GM18511 (cell line): ENCODE measurements at regions not wholly inside any gene's neighbourhood (a gene's known extent, or its start where the extent isn't known, plus 50 kb on each side); places are given as distances from the start of the nearest gene placed in this dataset.

ENCODE experiments used
- ATAC-seq: cut with Tn5 transposase; IDR thresholded peaks from one replicate; pipeline ENCODE4 v1.9.1; 2021; ENCODE audit warnings: mild to moderate bottlenecking, moderate library complexity; ENCODE audit not compliant: unreplicated experiment

DNA sequence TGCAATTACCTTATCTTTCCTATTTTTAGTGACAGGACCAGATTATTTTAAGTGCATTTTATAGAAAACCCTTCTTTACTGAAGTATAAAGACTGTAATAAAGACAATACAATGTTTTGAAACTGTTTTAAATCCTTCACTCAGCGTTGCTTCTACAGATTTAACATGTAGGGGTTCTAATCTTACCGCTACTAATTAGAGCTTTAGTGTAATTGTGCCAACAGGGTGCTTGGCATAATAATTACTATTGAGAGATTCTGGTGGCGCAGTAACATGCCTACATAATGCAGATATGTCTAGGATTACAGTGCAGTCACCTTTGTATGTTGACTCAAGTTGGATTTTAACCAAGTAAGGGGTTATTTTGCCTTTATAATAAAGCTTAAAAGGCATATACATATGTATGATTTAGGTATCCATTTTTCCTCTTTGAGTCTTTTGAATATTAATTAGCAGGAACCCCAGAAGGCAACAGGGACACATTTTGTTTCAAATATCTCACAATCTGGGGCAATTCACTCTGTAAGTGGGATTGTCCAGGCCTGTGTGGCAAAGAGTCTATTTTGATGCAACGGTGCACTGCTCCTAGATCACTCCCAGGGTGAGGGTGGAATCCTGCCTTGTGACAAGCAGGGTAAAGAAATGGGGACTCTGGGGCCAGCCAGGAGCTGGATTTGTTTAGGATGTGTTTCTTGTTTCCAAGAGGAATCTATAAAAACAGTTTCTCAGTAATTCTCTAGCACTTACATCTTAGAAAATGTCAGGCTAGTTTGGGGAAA is 604.7 kb upstream of the SALL1 start:
- no peak for ATAC-seq

DNA sequence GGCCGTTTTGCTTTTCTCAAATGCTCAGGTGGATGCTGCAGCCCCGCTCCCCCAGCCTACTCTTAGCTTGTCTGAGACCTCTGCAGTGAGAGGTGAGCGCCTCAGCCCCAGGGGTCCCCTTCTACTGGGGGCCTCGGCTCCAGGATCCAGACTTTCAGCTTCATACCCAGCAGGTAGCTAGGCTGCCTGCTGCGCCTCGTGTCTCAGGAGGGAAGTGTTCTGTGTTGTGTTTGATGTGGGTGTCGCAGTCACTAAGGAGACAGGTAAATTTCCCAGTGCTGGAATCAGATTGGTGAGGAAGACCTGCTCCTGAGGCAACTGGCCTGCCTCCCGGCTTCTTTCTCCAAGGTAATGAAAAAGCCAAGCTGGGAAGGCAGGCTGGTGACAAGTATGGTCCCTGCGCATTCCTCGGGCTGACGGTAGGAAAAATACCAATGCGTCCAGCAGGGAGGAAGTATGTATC is 604.0 kb upstream of the SALL1 start:
- ATAC-seq = no peak

DNA sequence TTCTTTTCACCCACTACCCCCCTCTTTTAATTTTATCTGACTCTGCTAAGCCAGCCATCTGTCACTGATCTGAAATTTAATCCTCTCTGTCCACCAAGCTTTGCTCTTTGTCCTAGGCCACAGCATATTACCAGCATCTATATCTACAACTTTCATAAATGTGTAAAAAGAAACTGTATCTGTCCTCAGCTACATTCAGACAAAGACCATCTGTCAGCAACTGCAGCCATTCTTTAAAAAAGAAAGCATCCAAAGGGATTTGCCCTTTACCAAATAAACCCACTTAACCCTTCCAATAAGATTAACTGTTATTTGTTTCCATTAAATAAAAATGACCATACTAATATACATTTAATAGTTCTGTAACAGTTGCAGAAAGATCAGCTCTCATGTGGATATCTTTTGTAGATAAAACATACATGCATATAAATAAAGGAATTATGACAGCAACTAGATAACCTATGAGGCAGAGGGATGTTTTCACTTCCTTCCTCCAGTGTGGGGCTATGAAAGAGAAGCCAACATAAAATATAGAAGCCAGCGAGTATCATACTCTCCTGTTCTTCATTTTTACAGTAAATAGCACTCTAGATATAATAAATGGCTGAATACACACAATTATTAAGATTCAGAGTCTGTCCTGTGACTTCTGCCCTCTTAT is 602.5 kb upstream of the SALL1 start:
- no peak for ATAC-seq

DNA sequence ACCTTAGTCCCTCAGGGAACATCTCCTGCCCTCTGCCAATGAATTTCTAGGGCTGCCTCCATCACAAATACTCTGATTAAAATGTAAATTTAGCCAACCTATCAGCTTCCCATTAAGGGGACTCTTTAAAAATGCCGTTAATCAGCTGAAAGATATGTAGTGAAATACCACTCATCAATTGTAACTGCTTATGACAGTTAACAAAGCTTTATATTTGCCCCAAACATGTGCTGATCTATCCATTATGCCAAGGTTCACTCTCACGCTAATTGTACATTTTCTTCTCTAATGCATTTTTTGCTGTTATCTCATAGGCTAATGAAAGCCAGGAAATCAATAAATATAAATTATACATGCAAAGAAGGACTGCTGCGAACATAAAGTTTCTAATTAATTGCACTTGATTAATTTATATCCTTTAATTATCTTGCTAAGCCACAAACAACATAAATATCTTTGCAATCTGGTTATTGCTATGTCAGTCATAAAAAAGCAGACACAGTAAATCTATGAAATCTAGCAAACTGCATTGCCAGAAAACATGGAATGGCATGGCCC is 601.4 kb upstream of the SALL1 start:
- no peak for ATAC-seq

DNA sequence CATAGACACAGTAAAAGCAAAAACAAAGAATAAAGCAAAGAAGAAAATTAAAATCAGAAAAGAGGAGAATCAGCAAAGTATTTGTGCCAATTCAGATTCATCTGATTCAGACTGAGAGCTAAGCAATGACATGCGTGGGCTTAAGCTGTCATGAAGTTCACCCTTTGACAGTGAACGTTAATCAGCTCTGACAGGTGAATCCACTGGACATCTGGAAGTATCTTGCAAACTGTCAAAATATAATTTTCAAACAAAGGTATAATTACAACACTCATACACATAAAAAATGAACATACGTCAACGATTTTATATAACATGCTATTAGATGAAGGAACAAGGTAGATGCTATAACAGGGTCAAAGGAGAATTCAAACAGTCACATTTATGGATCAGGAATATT is 596.3 kb upstream of the SALL1 start:
- ATAC-seq = no peak

DNA sequence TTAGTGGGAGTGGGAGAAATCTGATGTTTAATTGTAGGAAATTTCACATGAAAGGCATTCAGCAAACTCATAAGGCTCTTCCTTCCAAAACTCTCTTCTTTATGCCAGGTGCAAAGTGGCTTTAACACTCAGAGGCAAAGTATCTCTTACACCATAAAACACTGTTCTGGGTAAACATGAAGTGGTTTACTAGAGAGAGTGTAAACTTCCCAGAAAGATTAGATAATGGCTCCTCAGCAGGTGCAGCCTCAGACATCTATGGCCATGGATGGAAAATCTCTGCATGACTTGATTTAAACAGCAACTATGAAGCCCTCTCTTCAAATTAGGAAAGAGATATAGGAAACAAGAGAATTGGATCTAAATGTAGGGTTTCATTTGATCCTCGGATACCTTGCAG is 583.1 kb upstream of the SALL1 start:
- ATAC-seq = no peak

DNA sequence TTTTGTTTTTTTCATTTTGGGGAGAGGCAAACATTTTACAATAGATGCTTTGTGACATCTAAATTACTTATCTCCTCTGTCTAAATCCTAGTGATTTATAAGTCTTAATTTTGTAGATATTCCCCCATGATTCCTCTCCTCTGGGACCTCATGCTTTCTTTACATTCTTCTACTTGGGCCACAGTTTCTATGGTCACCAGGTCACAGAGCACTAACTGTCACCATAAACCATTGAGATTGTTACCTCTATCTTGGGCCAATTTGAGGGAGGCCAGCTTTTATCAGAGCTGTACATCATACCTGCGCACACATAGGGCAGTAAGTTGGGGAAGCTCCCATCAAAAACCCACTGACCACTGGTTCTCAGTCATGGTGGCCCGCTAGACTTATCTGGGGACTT is 582.1 kb upstream of the SALL1 start:
- ATAC-seq = no peak

DNA sequence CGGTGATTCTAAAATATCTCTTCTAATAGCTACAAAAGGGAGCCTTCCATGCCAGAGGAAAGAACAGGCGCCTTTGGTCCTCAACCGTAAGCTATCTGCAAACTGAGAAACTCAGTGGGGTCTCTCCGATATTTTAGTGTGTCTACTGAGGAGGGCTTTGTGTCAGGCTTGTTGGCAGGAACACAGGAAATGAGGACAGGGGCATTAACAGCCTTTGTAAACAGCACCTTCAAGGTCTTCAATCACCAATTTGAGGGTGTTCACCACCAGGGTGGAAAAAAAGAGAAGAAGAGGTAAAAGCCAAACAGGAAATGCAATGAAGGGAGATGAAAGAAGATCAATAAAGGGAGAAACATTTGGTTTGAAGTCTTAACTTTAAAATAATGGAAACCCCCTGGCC is 580.1 kb upstream of the SALL1 start:
- no peak for ATAC-seq

DNA sequence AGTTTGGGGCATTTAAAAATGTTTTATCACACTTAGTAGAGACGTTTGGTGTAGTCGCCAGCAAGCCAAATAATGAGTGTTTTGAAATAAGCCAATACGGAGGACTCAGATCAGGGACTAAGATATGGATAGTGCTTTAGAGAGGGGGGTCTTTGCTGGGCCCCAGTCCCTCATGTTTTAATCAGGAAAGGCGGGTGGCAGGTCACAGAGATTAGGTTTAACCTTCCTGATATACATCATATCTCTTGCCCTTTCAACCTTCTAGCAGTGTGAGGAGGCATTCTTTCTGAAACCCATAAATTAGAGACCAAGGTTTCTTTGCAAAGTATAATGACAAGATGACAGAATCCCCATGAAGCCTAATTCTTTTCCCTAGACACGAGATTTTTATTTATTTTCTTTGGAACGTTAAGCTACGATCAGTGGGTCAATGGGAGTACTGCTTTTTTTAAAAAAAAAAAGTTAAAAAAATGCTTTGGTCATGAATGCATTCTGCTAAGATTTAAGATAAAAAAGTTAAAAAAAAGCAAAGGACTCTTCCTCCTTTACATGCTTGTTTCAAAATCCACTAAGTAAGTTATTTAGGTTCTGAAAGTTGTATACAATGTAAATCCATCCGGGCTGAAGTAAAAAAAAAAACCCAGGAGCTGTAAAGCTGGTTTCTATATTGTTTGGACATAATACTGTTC is 572.1 kb upstream of the SALL1 start:
- no peak for ATAC-seq

DNA sequence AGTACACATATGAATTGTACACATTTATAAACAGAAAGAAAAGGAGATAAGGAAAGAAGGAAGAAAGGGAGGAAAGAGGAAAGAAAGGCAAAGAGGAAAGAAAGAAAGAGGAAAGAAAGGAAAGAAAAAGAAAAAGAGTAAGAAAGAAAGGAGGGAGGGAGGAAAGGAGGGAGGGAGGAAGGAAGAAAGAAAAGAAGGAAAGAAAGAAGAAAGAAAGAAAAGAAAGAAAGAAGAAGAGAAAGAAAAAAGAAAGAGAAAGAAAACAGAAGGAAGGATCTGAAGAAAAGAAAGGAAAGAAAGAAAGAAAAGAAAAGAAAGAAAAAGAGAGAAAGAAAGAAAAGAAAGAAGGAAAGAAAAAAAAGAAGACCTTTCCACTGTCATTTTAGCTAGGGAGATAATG is 571.4 kb upstream of the SALL1 start:
- ATAC-seq = no peak

DNA sequence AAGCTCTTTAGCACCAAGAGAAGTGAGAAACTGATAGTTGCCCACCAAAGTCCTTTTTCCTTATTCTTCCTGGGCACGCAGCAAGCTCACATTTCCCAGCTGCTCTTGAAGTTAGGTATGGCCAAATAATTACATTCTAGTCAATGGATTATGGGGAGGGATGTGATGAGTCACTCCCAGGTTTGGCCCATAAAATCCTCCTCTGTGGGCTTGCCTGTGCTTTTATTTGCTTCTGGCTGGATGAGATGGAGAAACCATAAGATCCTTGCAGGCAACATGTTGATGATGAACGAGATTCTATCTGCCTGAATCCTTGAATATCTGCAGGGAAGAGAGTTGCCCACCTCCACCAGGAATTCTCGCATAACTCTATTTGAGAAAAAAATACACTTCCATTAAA is 568.3 kb upstream of the SALL1 start:
- no peak for ATAC-seq

DNA sequence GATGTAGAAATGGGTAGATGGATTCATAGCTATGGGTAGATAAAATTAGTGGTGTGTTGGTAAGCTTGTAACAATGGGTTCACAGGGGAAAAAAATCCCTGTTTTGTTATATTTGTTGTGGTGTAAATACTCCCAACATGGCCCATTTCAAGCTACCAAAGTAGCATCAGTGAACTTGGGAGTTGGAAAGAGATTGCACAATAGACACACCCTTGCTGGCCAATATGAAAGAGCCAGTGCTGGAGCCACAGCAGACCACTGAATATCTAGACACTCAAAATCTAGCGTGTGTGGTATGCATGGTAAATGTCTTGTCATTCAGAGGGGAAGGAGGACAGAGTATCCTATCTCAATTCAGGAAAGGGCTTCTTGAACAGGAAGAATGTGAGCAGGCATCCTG is 565.1 kb upstream of the SALL1 start:
- ATAC-seq = no peak

DNA sequence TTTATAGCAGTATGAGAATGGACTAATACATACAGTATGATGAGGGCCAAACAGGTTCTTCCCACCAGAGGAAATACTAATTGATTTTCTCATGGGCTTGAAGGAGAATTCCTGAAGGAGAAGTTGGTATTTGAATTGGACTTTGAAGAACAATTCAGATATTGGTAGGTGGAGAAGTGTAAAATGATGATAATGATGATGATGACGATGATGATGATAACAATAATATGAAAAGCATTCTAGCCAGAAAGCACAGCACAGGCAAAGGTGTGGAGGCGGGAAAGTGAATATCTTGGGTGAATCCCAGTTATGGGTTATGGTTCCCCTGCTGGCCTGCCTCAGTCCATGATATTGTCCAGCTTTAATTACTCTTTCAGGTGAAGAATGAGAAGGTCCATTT is 562.4 kb upstream of the SALL1 start:
- ATAC-seq = no peak

DNA sequence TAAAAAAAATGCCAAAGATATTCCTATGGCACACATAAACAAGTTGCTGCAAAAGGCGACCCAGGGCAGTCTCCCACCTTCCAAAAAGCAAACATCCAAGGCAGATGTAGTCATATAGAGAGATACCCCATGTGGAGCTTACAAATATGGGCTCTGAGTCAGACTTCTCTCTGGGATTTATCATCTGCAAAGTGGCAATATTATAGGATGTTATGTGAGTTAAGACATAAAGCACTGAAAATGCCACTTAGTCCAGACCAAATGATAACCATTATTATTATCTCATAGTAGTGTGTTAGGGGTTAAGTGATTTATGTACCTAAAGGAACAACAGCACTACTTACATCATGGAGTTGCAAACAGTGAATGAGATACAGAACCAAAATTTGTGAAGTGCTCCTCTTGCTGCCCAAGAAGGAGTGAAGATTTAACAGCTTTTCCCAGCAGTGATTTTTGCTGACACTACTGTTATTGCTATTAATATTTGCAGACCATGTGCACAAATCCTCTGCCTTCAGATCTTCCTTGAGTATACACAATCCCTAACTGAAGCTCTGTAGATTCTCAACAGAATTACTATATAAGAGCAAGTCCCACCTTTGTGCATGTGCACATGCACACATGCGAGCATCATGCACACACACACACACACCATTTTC is 560.0 kb upstream of the SALL1 start:
- no peak for ATAC-seq

DNA sequence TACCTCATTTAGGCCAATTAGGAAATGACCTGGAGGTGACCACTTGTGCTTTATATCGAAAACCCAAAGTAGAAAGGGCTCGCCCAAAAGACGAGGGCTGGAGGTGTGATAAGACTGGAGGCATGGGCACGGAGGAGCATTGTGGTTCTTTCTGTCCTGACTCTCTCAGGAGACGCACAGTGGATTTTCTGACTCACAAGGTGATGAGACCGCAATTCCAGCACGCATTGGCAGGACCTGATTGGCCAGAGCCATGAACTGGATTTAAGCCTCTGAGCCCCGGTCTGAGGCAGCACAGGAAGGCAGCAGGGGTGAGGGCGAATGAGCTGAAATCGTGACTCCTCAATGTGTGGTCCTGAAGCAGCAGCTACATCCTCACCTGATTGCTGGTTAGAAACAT is 559.1 kb upstream of the SALL1 start:
- no peak for ATAC-seq

DNA sequence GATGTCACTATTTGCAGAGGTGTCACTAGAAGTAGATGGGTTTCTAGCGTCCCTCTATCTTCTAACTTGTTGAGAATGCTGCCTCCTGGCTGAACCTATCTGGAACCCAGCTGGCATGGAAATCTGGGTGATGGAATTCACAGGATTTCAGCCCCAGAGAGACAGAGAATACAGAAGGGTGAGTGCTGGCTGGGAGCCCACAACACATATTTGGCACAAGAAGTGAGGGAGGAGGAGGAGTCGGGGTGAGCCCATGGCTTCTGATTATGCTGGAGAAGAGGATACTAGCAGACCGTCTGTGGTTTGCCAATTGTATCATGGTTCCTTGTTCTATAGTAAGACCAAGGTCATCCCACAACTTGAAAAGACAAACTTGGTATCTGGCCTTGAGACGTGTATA is 557.8 kb upstream of the SALL1 start:
- no peak for ATAC-seq

DNA sequence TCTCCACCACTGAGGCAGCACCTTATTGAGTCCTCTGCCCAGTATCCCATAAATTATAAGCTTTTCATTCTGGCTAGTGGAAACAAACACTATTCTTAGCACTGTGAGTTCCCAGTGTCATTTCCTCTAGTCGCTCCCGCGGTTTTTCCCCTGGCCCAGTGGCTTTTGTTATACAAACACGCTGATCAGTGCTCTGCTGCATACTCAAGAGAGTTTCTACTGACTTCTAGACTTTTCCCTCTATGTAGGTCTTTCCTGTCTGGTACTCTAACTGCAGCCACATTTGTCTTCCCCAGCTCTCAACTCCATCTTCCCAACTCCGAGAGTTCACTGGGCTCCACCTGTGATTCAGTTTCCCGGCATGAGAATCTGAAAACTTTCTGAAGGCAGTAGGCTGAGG is 556.6 kb upstream of the SALL1 start:
- ATAC-seq = no peak

DNA sequence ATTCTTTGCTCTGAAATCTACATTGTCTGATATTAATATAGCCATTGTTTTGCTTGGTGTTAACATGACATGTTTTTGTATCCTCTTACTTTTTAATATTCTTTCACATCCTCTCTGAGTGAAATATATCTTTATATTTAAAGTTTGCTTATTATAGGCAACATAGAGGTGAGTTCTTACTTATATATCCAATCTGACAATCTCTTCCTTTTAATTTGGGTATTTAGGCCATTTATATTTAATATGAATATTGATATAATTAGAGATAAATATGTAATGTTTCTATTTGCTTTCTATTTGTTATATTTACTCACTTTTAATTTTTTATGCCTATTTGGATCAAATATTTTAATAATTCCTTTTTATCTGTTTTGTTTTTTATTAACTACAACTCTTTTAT is 554.1 kb upstream of the SALL1 start:
- no peak for ATAC-seq

DNA sequence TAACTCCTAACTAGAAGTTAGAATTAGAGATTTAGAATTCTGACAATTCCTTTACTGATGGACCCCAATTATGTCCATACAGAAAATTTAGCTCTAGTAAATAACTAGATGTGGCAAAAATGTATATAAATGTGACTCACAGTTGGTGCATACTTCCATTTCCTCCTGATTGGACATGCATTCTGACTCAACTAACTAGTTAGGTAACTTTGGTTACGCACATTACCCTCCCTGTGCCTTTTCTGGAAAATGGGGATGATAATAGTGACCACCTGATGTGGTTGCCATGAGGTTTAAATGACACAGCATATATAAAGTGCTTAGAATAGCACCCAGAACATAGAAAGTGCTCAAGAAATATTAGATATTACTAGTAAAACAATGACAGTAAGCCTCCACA is 550.0 kb upstream of the SALL1 start:
- ATAC-seq = no peak

DNA sequence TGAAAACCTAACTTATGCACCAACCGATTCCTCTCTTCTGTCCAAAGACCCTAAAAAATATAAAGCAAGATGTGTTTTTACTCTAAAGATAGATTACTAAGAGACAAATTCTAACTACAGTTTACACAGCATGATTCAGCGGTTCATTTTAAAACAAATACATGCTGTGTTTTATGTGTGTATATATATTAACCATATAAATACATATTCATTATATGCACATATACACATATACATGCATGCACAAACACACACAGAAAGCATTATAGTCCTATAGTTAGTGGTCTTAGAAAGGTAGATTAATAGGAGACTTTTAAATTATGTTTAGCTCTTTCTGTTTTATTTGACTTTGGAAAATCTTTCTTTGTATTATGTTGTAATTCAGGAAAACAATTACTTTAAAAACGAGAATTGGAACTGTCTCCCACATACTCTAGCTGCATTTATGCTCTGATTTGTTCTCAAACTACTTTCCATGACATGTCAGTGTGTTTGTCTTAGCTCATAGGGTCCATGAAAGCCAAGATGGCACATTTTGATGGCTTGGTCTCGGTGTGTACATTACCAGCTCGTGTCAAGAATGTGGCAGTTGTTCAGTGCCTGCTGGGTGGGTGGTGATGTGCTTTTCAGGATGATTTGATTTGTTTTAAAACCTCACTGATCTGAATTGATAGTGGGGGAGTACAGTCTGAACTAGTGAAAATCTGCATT is 548.8 kb upstream of the SALL1 start:
- no peak for ATAC-seq

DNA sequence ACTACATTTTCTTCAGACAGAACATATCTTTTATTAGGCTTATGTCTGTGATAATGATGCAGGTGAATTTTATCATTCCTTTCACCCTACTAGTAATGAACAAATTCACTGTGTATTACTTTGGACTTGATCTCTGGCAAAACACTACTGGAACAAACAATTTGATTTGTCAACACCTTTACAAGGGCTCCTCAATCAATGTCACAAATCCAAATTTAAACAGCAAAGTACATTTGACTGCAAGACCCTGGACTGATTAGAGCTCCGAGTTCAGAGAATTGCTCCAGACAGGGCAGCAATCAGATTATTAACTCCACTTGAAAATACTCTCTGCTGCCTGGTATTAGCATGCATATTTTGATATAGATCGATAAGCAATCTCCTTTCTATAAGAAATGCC is 547.6 kb upstream of the SALL1 start:
- no peak for ATAC-seq
